OCI-LY1 (cell line): ENCODE measurements at regions not wholly inside any gene's neighbourhood (a gene's known extent, or its start where the extent isn't known, plus 50 kb on each side); places are given as distances from the start of the nearest gene placed in this dataset.

ENCODE experiments used
- H2AFZ ChIP-seq: fragments of 200-600 bp; sonication (generic), shearing (Covaris generic); 2 replicates; pipeline ENCODE4 v1.6.0; 2014; ENCODE audit warnings: antibody characterized with exemption, mild to moderate bottlenecking, low read length
- H3F3A ChIP-seq: fragments of 200-600 bp; sonication (generic), shearing (Covaris generic); 2 replicates; pipeline ENCODE4 v1.6.0; 2014; ENCODE audit warnings: mild to moderate bottlenecking, antibody characterized with exemption, low read length, moderate library complexity; ENCODE audit not compliant: insufficient read depth
- H3K27ac ChIP-seq: fragments of 200-600 bp; sonication (generic); 2 replicates; pipeline ENCODE4 v1.5.1; 2014; ENCODE audit warnings: low read length, mixed run types, mild to moderate bottlenecking, low read depth; ENCODE audit not compliant: poor library complexity, severe bottlenecking
- H3K27me3 ChIP-seq: fragments of 200-600 bp; sonication (generic); 2 replicates; pipeline ENCODE4 v1.6.0; 2014; ENCODE audit warnings: antibody characterized with exemption, mild to moderate bottlenecking, low read length, moderate library complexity; ENCODE audit not compliant: insufficient read depth
- H3K36me3 ChIP-seq: fragments of 200-600 bp; sonication (generic); 2 replicates; pipeline ENCODE4 v1.6.1; 2014; ENCODE audit warnings: mild to moderate bottlenecking, antibody characterized with exemption, low read length, moderate library complexity, mixed read lengths; ENCODE audit not compliant: insufficient read depth
- H3K4me1 ChIP-seq: fragments of 200-600 bp; sonication (generic); 2 replicates; pipeline ENCODE4 v1.5.1; 2014; ENCODE audit warnings: mild to moderate bottlenecking, low read length, moderate library complexity; ENCODE audit not compliant: insufficient read depth, severe bottlenecking
- H3K4me2 ChIP-seq: fragments of 200-600 bp; sonication (generic), shearing (Covaris generic); 2 replicates; pipeline ENCODE4 v1.6.1; 2014; ENCODE audit warnings: low read length
- H3K4me3 ChIP-seq: fragments of 200-600 bp; sonication (generic); 2 replicates; pipeline ENCODE4 v1.5.1; 2014; ENCODE audit warnings: low read length, low read depth, mild to moderate bottlenecking, mixed read lengths; ENCODE audit not compliant: poor library complexity, severe bottlenecking
- H3K79me2 ChIP-seq: fragments of 200-600 bp; shearing (Covaris generic); 2 replicates; pipeline ENCODE4 v1.6.1; 2016; ENCODE audit warnings: mixed run types, low read length, mixed read lengths; ENCODE audit not compliant: insufficient read depth
- H3K9ac ChIP-seq: fragments of 200-600 bp; sonication (generic), shearing (Covaris generic); 2 replicates; pipeline ENCODE4 v1.6.1; 2014; ENCODE audit warnings: mild to moderate bottlenecking, low read length, mixed read lengths
- H3K9me2 ChIP-seq: fragments of 200-600 bp; sonication (generic), shearing (Covaris generic); 2 replicates; pipeline ENCODE4 v1.6.1; 2014; ENCODE audit warnings: low read depth, mild to moderate bottlenecking, low read length, mixed read lengths
- H3K9me3 ChIP-seq: fragments of 200-600 bp; shearing (Covaris generic); 2 replicates; pipeline ENCODE4 v1.6.1; 2014; ENCODE audit warnings: low read length, mixed read lengths
- H4K20me1 ChIP-seq: fragments of 200-600 bp; sonication (generic), shearing (Covaris generic); 2 replicates; pipeline ENCODE4 v1.6.0; 2016; ENCODE audit warnings: mild to moderate bottlenecking, low read length; ENCODE audit not compliant: insufficient read depth
- EZH2 ChIP-seq: fragments of 200-600 bp; sonication (generic), shearing (Covaris generic); IDR thresholded peaks from 2 replicates; pipeline ENCODE4 v1.8.0; 2017; ENCODE audit warnings: borderline replicate concordance, mixed run types, mild to moderate bottlenecking, antibody characterized with exemption, low read length, moderate library complexity, mixed read lengths
- TF ChIP-seq, protein P1 (sequence below): fragments of 200-600 bp; sonication (generic), shearing (Covaris generic); IDR thresholded peaks from 2 replicates; pipeline ENCODE4 v1.5.1; 2017; ENCODE audit warnings: mild to moderate bottlenecking, antibody characterized with exemption, low read length, moderate library complexity, mixed read lengths

DNA sequence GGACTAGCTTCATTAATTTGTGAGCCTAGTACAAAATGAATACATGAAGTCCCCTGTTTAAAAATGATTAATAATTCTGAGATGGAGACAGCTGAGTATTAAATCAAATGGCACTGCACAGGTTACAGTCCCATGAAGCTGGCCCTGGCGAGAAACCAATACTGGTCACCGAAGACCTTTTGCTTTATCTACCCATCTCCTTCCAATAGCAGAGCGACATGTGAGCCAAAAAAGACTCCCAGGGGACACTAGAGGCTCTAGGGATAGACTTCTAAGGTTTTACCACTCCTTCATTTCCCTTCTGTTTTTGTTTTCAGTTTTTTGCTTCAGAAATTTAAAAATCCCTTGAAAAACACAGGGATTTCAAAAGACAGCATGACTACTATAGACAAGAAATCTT, 97.0 kb upstream of the CCSER1 start:
- H3F3A ChIP-seq = no peaks in the 10 kb centered on the region
- no peak overlapping the region for H2AFZ ChIP-seq
- H3K4me2 ChIP-seq = no peak overlapping the region
- H3K79me2 ChIP-seq = no peaks in the 10 kb centered on the region
- H3K27me3 ChIP-seq = no peaks in the 10 kb centered on the region
- H3K4me1 ChIP-seq = no peaks in the 10 kb centered on the region
- H3K4me3 ChIP-seq = no peak overlapping the region
- H3K9me3 ChIP-seq = no peaks in the 10 kb centered on the region
- H3K9ac ChIP-seq = no peak overlapping the region
- no peaks in the 10 kb centered on the region for H3K9me2 ChIP-seq
- H3K27ac ChIP-seq = no peak overlapping the region
- no peaks in the 10 kb centered on the region for H3K36me3 ChIP-seq
- TF ChIP-seq EZH2 = no peak
- TF ChIP-seq, protein P1, sequence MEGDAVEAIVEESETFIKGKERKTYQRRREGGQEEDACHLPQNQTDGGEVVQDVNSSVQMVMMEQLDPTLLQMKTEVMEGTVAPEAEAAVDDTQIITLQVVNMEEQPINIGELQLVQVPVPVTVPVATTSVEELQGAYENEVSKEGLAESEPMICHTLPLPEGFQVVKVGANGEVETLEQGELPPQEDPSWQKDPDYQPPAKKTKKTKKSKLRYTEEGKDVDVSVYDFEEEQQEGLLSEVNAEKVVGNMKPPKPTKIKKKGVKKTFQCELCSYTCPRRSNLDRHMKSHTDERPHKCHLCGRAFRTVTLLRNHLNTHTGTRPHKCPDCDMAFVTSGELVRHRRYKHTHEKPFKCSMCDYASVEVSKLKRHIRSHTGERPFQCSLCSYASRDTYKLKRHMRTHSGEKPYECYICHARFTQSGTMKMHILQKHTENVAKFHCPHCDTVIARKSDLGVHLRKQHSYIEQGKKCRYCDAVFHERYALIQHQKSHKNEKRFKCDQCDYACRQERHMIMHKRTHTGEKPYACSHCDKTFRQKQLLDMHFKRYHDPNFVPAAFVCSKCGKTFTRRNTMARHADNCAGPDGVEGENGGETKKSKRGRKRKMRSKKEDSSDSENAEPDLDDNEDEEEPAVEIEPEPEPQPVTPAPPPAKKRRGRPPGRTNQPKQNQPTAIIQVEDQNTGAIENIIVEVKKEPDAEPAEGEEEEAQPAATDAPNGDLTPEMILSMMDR = no peak
- no peaks in the 10 kb centered on the region for H4K20me1 ChIP-seq

DNA sequence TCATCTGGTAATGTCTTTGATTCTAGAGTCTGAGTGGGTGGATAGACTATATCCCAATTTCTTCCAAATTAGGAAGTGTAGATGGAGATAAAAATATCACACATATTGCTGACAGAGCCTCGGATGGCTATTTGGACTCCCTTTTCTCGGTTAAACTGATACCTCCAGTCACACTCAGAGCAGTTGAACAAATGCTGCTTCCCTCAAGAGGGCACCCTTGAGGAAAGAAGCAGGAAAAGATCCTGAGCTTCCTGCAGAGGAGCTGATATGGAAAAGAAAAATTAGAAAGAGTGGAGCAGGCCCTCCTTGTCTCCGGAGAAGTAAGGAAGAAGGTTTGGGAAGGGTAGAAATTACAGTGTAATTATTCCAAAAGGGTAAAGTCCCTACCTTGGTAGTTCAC, 96.2 kb upstream of the CCSER1 start:
- Histone ChIP-seq H2AFZ (no peak overlapping the region), H3K79me2 (no peaks in the 10 kb centered on the region), H3F3A (no peaks in the 10 kb centered on the region), H3K36me3 (no peaks in the 10 kb centered on the region), H3K4me2 (no peak overlapping the region), H3K27me3 (no peaks in the 10 kb centered on the region), H3K9me3 (no peaks in the 10 kb centered on the region), H4K20me1 (no peaks in the 10 kb centered on the region), H3K9ac (no peak overlapping the region), H3K9me2 (no peaks in the 10 kb centered on the region), H3K27ac (no peak overlapping the region), H3K4me1 (no peaks in the 10 kb centered on the region), H3K4me3 (no peak overlapping the region)
- TF ChIP-seq EZH2 = no peak
- TF ChIP-seq, protein P1 = no peak

DNA sequence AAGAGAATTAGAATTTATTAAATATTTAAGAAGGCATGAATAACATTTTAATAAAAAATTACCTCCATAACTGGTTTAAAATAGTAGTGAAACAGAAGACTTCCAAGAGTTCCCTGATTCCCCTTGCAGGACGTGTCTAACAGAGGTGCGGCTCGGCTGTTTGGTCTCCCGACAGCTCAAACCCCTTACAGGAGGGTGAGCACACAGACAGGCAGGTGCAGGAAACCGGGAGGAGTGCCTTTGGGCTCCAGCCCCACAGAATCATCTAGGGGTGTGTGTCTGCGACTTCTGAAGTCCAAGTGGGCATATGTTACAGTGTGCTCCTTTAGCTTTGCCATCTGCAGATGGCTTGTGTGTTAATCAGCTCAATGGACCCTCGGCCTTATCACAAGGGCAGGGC, 88.1 kb upstream of the CCSER1 start:
- Histone ChIP-seq H3K4me2 (no peak overlapping the region), H3K27me3 (no peaks in the 10 kb centered on the region), H3K9me2 (no peaks in the 10 kb centered on the region), H3K27ac (no peak overlapping the region), H4K20me1 (no peaks in the 10 kb centered on the region), H3F3A (no peaks in the 10 kb centered on the region), H2AFZ (no peak overlapping the region), H3K9ac (no peak overlapping the region), H3K4me3 (no peak overlapping the region), H3K79me2 (no peaks in the 10 kb centered on the region), H3K9me3 (no peaks in the 10 kb centered on the region), H3K36me3 (no peaks in the 10 kb centered on the region), H3K4me1 (no peaks in the 10 kb centered on the region)
- TF ChIP-seq, protein P1 = no peak
- no peak for TF ChIP-seq EZH2
